Prostate gland (tissue), 2 donors: ENCODE measurements at regions not wholly inside any gene's neighbourhood (a gene's known extent, or its start where the extent isn't known, plus 50 kb on each side); places are given as distances from the start of the nearest gene placed in this dataset.

Experiments used
- CTCF ChIP-seq, 4 experiments: fragments of 200-600 bp in 2 of 4; fragments of 450-650 bp in 2 of 4; sonication (generic) in 2 of 4; IDR thresholded peaks; 1 replicate in 3 of 4; 2 replicates in 1 of 4; pipeline ENCODE4 v1.5.1; 2016 to 2019; ENCODE audit warnings: antibody characterized with exemption in 4 of 4, mild to moderate bottlenecking in 2 of 4, moderate library complexity in 2 of 4
- POLR2AphosphoS5 ChIP-seq: sonication (generic); formaldehyde crosslinking; IDR thresholded peaks from one replicate; pipeline ENCODE4 v1.6.1; 2017; ENCODE audit warnings: antibody characterized with exemption

GRCh38 chr16:51313198-51313597 is 162.1 kb upstream of the SALL1 start:
- TF ChIP-seq CTCF (IDR thresholded peaks at IDR 0.05), result no peak
- TF ChIP-seq POLR2AphosphoS5, result no peak
